NCI-H1930 (cell line): ENCODE measurements at regions not wholly inside any gene's neighbourhood (a gene's known extent, or its start where the extent isn't known, plus 50 kb on each side); places are given as distances from the start of the nearest gene placed in this dataset.

Experiments
- DNase-seq, 2 experiments: peaks; one replicate each; lab custom pipeline; 2025; lab: John Stamatoyannopoulos, UW

DNA sequence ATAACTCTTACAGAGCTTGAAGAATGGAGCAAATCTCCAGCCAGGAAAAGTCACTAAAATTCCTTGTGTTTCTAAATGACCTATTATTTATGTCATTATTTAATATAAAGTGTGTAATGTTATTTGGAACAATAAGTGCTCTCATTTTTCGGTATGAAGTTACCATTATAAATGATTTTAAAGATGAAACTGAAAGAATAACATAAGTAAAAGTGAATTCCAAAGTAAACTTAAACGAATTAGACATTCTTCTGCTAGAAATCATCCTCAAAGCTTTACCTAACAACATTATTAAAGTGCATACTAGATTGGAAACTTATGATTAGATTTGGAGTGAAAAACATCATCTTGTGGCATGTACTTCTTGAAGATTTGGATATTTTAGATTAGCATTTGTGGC is 897.2 kb upstream of the CDH2 start:
- DNase-seq = no peak

GRCh38 chr18:29071869-29072268 is 894.9 kb upstream of the CDH2 start:
- no peak for DNase-seq

DNA sequence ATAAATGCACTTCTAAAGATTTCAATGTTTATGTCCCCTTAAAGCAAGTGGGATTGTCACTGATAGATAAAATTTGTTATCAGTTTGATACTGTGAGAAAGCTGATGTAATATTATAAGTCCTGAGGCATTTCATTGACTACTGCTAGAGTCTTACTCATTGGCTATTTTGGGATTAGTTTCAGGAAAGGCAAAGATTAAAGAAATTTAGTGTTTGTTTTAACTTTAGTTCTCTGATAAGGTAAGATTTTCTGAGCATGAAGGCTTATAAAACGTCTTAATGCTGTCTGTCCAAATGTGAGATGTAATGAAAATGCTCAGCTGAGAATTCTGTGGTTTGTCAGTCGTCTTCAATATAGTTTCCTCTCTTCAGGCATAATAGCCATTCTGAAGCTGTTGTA is 886.4 kb upstream of the CDH2 start:
- DNase-seq = no peak

- no peak for DNase-seq
Measured at GRCh38 chr18:29062921-29063320, 886.0 kb upstream of the CDH2 start.

DNA sequence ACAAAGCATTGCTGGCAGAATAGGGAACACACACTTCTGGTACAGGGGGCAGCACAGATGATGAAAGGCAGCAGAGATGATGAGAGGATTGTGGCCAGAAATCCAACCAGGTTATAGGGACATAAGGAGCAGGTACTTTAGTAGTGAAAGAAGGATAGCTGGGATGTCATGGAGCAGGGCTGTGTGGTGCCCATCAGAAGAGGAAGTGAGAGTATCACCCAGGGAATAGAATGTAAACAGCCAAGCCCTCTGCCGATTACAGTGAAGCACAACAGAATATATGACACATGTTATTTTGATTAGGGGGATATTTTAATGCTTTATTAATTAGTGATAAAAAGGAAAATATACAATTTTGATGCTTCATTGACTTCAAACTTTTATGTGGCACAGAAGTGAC is 883.4 kb upstream of the CDH2 start:
- no peak for DNase-seq

- DNase-seq = no peak
Measured at GRCh38 chr18:29057703-29058102, 880.8 kb upstream of the CDH2 start.

GRCh38 chr18:29056800-29057199 is 879.9 kb upstream of the CDH2 start:
- DNase-seq = no peak

- DNase-seq = no peak
Measured at GRCh38 chr18:29041976-29042375, 865.0 kb upstream of the CDH2 start.

DNA sequence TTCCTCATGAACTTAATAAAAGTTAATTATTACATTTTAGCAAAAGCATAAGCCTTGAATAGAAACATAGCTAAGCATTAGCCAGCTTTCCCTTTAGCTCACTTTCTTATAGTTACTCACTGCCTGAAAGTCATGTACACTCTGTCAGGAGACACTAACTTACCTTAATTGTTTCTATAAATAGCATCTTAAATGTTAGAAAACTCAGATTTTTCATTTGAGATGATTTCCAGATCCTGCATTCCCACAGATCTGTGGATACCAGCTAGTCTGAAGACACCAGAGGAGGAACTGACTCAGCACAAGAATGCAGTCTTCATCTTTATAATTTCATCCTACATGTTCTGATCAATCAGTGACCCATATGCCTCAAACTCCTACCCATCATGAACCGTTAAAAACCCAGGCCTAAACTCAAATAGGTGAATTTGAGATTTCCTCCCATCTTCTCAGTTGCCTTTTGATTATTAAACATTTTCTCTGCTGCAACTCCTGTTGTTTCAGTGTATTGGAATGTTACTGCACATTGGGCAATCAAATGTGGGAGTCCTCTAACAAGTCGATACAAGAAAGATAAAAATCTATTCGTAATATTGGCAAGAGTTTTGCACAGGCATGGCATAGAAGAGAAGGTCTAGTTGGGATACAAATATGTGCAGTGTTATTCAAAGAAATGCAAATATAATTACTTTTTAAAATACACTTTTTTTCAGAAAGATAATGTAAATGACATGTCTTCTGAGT is 857.4 kb upstream of the CDH2 start:
- DNase-seq = no peak

GRCh38 chr18:29028560-29028959 is 851.6 kb upstream of the CDH2 start:
- DNase-seq = no peak

- DNase-seq = no peak
Measured at GRCh38 chr18:29018976-29019375, 842.0 kb upstream of the CDH2 start.

- DNase-seq = no peak
Measured at GRCh38 chr18:29012883-29013465, 836.0 kb upstream of the CDH2 start.

GRCh38 chr18:29012364-29012763 is 835.4 kb upstream of the CDH2 start:
- no peak for DNase-seq

GRCh38 chr18:29009250-29009803 is 832.4 kb upstream of the CDH2 start:
- DNase-seq = no peak

- DNase-seq = no peak
Measured at GRCh38 chr18:29008809-29009208, 831.9 kb upstream of the CDH2 start.

DNA sequence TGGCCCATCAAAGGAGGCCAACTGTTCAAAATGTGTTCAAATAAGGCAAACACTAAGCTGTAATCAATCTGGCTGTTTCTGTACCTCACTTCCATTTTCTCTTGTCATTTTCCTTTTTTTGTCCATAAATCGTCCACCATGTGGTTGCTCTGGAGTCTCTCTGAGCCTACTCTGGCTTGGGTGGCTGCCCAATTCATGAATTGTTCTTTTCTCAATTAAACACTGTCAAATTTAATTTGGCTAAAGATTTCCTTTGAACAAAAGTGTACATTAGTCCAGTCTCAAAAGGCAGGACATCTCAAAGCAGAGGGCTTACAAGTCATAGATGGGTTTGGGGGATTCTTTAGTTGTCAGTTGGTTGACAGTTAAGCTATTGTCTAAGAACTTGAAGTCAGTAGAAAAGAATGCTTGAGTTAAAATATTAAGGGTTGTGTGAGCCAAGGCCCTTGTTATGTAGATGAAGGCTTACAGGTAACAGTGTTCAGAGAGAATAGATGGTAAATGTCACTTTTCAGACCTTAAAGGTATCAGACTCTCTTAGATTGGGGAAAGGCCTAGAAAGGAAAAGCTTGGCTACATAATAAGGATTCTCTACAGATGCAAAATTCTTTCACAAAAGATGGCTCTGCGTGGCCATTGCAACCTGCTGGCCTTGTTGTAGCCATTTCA is 831.2 kb upstream of the CDH2 start:
- DNase-seq = no peak

DNA sequence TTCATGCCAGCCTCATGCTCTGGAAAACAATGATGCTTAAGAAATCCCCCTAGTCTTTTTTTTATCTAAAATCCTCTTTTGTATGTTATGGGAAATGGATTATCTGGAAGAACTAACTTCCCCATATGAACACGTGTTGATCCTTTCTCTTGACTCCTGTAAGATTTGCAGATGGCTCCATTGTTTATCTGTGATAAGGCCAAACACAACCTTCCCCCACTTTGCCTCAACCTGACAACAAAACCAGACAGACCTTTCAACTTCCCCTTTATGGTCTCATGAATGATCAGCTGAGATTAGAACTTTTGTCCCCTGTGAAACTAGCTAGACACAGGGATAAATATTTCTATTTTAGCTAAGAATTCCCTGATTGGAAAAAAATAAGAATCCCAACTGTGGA is 828.0 kb upstream of the CDH2 start:
- DNase-seq = no peak

DNA sequence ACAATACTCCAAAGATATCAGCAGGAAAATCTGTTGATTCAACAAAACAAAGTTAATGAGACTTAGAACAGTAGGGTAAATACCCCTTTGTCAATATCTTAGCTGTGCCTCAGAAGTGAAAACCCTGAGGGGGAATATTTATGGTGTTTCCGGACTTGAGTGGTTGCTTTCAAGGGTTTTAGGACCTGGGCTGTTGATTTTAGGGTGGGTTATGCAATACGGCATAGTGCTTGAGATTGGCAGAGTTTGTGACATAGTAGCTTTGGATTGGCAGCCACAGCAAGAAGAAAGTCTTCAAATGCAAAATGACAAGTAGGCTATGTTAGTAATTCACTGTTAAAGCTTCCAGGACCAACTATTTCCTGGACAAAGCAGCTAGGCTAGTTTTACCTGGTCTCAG is 826.3 kb upstream of the CDH2 start:
- DNase-seq = no peak

DNA sequence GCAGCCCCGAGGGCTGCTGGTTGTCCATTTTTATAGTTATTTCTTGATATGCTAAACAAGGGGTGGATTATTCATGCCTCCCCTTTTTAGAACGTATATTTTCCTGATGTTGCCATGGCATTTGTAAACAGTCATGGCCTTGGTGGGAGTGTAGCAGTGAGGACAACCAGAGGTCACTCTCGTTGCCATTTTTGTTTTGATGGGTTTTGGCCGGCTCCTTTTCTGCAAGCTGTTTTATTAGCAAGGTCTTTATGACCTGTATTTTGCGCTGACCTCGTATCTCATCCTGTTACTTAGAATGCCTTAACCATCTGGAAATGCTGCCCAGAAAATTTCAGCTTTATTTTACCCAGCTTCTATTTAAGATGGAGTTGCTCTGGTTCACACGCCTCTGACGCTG is 825.8 kb upstream of the CDH2 start:
- DNase-seq = no peak

DNA sequence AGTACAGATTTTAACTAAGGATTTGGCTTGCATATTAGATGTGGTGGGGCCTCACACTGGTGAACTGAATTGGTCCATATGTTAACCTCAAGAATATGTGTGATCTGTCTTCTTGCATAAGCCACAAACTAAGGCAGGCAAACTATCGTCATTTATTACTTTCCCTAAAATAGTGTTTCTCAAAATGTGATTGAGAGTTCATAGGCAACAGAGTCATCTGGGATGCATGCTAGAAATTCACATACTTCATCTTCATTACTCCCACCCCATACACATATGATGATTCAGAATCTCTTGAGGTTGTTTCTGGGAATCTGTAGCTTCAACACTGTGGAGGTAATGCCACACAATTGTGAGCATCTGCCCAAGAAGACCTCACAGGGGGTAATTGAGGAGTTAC is 822.8 kb upstream of the CDH2 start:
- no peak for DNase-seq

DNA sequence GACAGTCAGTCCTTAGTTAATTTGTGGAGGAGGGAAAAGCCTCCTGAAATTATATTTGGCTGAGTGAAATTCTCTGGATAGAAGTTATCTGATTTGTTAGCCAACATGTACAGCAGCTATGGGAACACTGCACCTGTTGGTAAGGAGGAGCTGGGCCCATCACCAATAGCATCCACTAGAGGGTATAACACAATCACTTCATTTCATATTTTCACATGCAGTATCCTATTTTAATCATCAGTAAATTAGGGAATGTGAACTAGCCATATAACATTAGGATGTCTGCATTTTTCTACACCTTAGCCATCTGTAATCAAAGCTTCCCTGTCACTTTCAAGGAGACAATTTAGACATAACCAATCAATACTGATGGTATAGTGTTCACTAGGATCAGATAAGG is 818.4 kb upstream of the CDH2 start:
- DNase-seq = no peak

GRCh38 chr18:28984731-28985130 is 807.8 kb upstream of the CDH2 start:
- DNase-seq = no peak

DNA sequence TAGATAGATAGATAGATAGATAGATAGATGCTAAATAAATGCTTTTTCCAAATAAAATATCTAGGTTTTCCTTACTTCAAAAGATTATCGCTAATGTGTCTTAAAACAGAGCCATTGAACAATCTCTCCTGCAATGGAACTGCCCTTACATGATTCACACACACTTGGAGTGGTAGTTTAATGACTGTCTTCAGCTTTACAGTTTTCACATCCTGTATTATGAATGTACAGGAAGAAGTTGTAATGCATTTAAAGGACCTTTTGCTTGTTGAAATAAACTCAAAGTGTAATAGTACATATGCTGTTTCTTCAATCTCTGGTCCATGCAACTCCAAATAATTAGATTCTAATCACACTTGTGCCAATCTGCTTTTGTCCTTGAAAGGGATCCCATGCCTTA is 797.6 kb upstream of the CDH2 start:
- no peak for DNase-seq
